Lung (tissue), 11 donors: ENCODE measurements at regions not wholly inside any gene's neighbourhood (a gene's known extent, or its start where the extent isn't known, plus 50 kb on each side); places are given as distances from the start of the nearest gene placed in this dataset.
A peak's percentile ranks its signal among the peaks of the same experiment; 100 is the strongest.

ENCODE experiments used
- ATAC-seq: fragments of 200-7000 bp; cut with Tn5 transposase; one replicate; pipeline ENCODE4 v1.9.1; 2020; ENCODE audit warnings: moderate number of reproducible peaks; ENCODE audit not compliant: insufficient read depth, low FRiP score
- DNase-seq, 3 donors: peaks; one replicate each; pipeline ENCODE4 v3.0.0-alpha.2; 2013 to 2017
- H3K27ac ChIP-seq, 2 donors: one replicate each; pipeline ENCODE4 v1.5.1; 2013; ENCODE audit warnings: mild to moderate bottlenecking in 2 of 2, moderate library complexity in 2 of 2, control low read depth in 1 of 2, inconsistent platforms in 1 of 2, low read depth in 1 of 2, low read length in 1 of 2
- H3K27me3 ChIP-seq, 3 donors: one replicate each; pipeline ENCODE4 v1.5.1; 2013; ENCODE audit warnings: low read length in 2 of 3; ENCODE audit not compliant: control insufficient read depth in 3 of 3, insufficient read depth in 3 of 3
- H3K36me3 ChIP-seq, 4 donors: one replicate each; pipeline ENCODE4 v1.5.1; 2013; ENCODE audit warnings: low read length in 4 of 4, mild to moderate bottlenecking in 1 of 4, moderate library complexity in 1 of 4; ENCODE audit not compliant: control insufficient read depth in 4 of 4, insufficient read depth in 4 of 4
- H3K4me1 ChIP-seq, 5 donors: one replicate each; pipeline ENCODE4 v1.5.1; 2013; ENCODE audit warnings: low read length in 5 of 5, mild to moderate bottlenecking in 2 of 5, moderate library complexity in 1 of 5; ENCODE audit not compliant: control insufficient read depth in 5 of 5, insufficient read depth in 5 of 5
- H3K4me3 ChIP-seq: one replicate; pipeline ENCODE4 v1.5.1; 2013; ENCODE audit warnings: mild to moderate bottlenecking, control low read depth, moderate library complexity
- H3K9ac ChIP-seq, 2 donors: one replicate each; pipeline ENCODE4 v1.5.1; 2013; ENCODE audit warnings: low read length in 2 of 2, control low read depth in 1 of 2; ENCODE audit not compliant: insufficient read depth in 1 of 2
- H3K9me3 ChIP-seq, 4 donors: one replicate each; pipeline ENCODE4 v1.5.1; 2013; ENCODE audit warnings: low read length in 3 of 4, mild to moderate bottlenecking in 1 of 4, moderate library complexity in 1 of 4; ENCODE audit not compliant: control insufficient read depth in 4 of 4, insufficient read depth in 3 of 4
- CTCF ChIP-seq: IDR thresholded peaks from 2 replicates; pipeline ENCODE4 v1.5.1; 2012; ENCODE audit warnings: mild to moderate bottlenecking; ENCODE audit errors: control extremely low read depth, extremely low read depth
- WGBS, 2 donors: extraction: QIAGEN DNeasy Blood & Tissue Kit; methylation state at CpG; one replicate each; pipeline ENCODE4 v1.1.7; 2013; 5-methylcytosine and 5-hydroxymethylcytosine counted together
- donor health status: control.
- donor health status: control.
- donor health status: Bipolar disorder and iron deficiency.
- donor health status: healthy.
- donor health status: DM: yes; HTN: yes; CAD: no.

- no peak for TF ChIP-seq CTCF
- Histone ChIP-seq H3K27me3 (peaks cover 0 to 3% (median 0%) of the 10 kb centered on the region in 3 donors), H3K9ac (no peak overlapping the region), H3K4me3 (no peak overlapping the region), H3K27ac (no peak overlapping the region), H3K9me3 (no peaks in the 10 kb centered on the region), H3K4me1 (no peaks in the 10 kb centered on the region), H3K36me3 (no peaks in the 10 kb centered on the region)
- WGBS, 2 donors: 60 to 76% methylated on average over 1 of the region's 1 CpG
- peak in 1 of 3 donors; percentile 19 for DNase-seq
- ATAC-seq: no peak
Observed at GRCh38 chr3:66165660-66166059, 55.1 kb upstream of the SLC25A26 start.

- Histone ChIP-seq H3K9me3 (no peaks in the 10 kb centered on the region), H3K4me3 (no peak overlapping the region), H3K27ac (no peak overlapping the region), H3K36me3 (no peaks in the 10 kb centered on the region), H3K27me3 (no peaks in the 10 kb centered on the region), H3K9ac (no peak overlapping the region), H3K4me1 (no peaks in the 10 kb centered on the region)
- ATAC-seq (no peak), DNase-seq (no peak)
- TF ChIP-seq CTCF: no peak
Observed at GRCh38 chr3:66164155-66164554, 56.6 kb upstream of the SLC25A26 start.

DNA sequence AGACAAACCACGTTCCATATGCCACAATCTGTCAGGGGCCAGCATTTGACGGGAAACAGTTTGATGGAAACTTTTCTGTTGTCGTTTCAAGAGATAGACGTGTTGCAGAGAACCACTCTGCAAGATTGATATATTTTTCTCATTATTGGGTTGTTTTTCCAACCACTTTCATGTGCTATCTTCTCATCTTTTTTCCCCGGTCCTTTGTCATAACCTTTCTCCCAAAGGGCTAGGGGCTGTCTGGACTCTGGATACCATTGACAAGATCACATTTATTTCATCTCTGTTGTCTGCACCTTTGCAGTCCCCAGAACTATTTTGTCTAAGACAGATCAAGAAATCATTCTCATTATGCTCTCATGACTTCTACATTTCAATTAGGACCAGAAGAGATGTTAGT lies 57.6 kb upstream of the SLC25A26 start:
- Histone ChIP-seq H3K9ac (no peak overlapping the region), H3K4me1 (no peaks in the 10 kb centered on the region), H3K4me3 (no peak overlapping the region), H3K27me3 (no peaks in the 10 kb centered on the region), H3K36me3 (no peaks in the 10 kb centered on the region), H3K9me3 (no peaks in the 10 kb centered on the region), H3K27ac (no peak overlapping the region)
- ATAC-seq (no peak), DNase-seq (no peak)
- TF ChIP-seq CTCF: no peak
- 84 to 85% methylated on average over 5 of the region's 5 CpGs for WGBS, 2 donors

DNA sequence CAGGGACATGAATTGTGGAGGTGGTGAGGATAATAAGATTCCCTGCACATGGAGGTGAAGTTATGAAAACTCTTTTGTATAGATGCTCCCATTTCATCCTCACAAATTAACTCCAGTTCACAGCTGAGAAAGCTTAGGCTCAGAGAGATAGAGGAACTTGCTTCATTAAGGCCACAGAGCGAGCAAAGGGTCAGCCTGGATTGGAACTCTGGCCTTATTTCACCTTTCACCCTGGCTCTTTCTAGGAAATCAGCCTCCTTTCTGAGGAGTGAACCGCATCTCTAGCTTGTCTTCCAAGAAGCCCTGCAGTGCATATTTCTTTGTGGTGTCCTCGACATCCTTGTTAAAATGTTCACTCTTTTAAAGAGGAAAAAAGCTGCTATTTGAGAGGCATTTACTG lies 58.0 kb upstream of the SLC25A26 start:
- WGBS, 2 donors: 82 to 83% methylated on average over 3 of the region's 3 CpGs
- no peak overlapping the region for H3K4me3 ChIP-seq
- TF ChIP-seq CTCF: no peak

More for the DNA sequence above, 58.0 kb upstream of the SLC25A26 start:
- Histone ChIP-seq H3K27me3 (no peaks in the 10 kb centered on the region), H3K36me3 (no peaks in the 10 kb centered on the region), H3K9me3 (no peaks in the 10 kb centered on the region), H3K4me1 (no peaks in the 10 kb centered on the region), H3K9ac (no peak overlapping the region), H3K27ac (no peak overlapping the region)
- no peak for ATAC-seq
- DNase-seq: no peak
